B cell (primary cell): ENCODE measurements at regions not wholly inside any gene's neighbourhood (a gene's known extent, or its start where the extent isn't known, plus 50 kb on each side); places are given as distances from the start of the nearest gene placed in this dataset.

ENCODE experiments used
- ATAC-seq: fragments of 200-7000 bp; cut with Tn5 transposase; one replicate; pipeline ENCODE4 v1.10.0; 2021; ENCODE audit warnings: low read depth, mild to moderate bottlenecking, moderate number of reproducible peaks, moderate library complexity
- CTCF ChIA-PET: fragments of 350-600 bp; sonication (Branson Sonifier 250); formaldehyde crosslinking; loops from one replicate; lab custom pipeline; 2021; ENCODE audit warnings: antibody characterized with exemption, inconsistent platforms; lab: Charles Lee
- POLR2A ChIA-PET: fragments of 350-600 bp; sonication (Branson Sonifier 250); formaldehyde crosslinking; loops from one replicate; lab custom pipeline; 2021; ENCODE audit warnings: antibody characterized with exemption; lab: Charles Lee
- DNase-seq: peaks from one replicate; pipeline ENCODE4 v3.0.0; 2013
- H2AFZ ChIP-seq: 2 replicates; pipeline ENCODE4 v1.6.1; 2012; ENCODE audit warnings: mild to moderate bottlenecking, low read depth, low read length; ENCODE audit not compliant: insufficient read depth, poor library complexity, severe bottlenecking
- H3K27ac ChIP-seq, 2 donors: 1 replicate in 1 of 2; 2 replicates in 1 of 2; pipeline ENCODE4 v1.5.1; 2012 to 2013; ENCODE audit warnings: low read length in 2 of 2, mild to moderate bottlenecking in 2 of 2, moderate library complexity in 1 of 2
- H3K27me3 ChIP-seq, 4 experiments: fragments of 200-600 bp in 1 of 4; sonication (generic) in 1 of 4; replicated peaks in 1 of 4; 1 replicate in 2 of 4; 2 replicates in 2 of 4; pipeline versions ENCODE4 v1.6.1 to v1.7.0; 2013 to 2016; ENCODE audit warnings: low read length in 3 of 4, mild to moderate bottlenecking in 2 of 4, mixed read lengths in 1 of 4, moderate library complexity in 1 of 4; ENCODE audit not compliant: insufficient read depth in 4 of 4, control insufficient read depth in 3 of 4; ENCODE audit errors: control extremely low read depth in 1 of 4
- H3K36me3 ChIP-seq, 2 experiments: replicated peaks in 1 of 2; 1 replicate in 1 of 2; 2 replicates in 1 of 2; pipeline versions ENCODE4 v1.6.1 to v1.7.1; 2013; ENCODE audit warnings: low read length in 1 of 2; ENCODE audit not compliant: insufficient read depth in 2 of 2, control insufficient read depth in 1 of 2; ENCODE audit errors: control extremely low read depth in 1 of 2, extremely low read depth in 1 of 2
- H3K4me1 ChIP-seq, 2 donors: fragments of 200-600 bp in 1 of 2; sonication (generic) in 1 of 2; 1 replicate in 1 of 2; 2 replicates in 1 of 2; pipeline versions ENCODE4 v1.5.1 to v1.6.1; 2013 to 2017; ENCODE audit warnings: low read length in 2 of 2; ENCODE audit not compliant: control insufficient read depth in 2 of 2, insufficient read depth in 2 of 2
- H3K4me2 ChIP-seq: replicated peaks from 2 replicates; pipeline ENCODE3; 2012; ENCODE audit warnings: mild to moderate bottlenecking, low read depth, low read length; ENCODE audit not compliant: poor library complexity, severe bottlenecking
- H3K4me3 ChIP-seq, 5 experiments: fragments of 200-600 bp in 1 of 5; sonication (generic) in 1 of 5; 1 replicate in 3 of 5; 2 replicates in 2 of 5; pipeline versions ENCODE4 v1.5.1 to v1.7.0; 2011 to 2016; ENCODE audit warnings: low read length in 4 of 5, mild to moderate bottlenecking in 4 of 5, low read depth in 2 of 5, control low read depth in 1 of 5, moderate library complexity in 1 of 5; ENCODE audit not compliant: insufficient read depth in 1 of 5; ENCODE audit errors: control extremely low read depth in 1 of 5, extremely low read depth in 1 of 5
- H3K79me2 ChIP-seq: fragments of 200-600 bp; sonication (generic); one replicate; pipeline ENCODE4 v1.6.0; 2016; ENCODE audit warnings: low read length; ENCODE audit not compliant: control insufficient read depth, insufficient read depth
- H3K9ac ChIP-seq: fragments of 200-600 bp; sonication (generic); 2 replicates; pipeline ENCODE4 v1.6.1; 2017; ENCODE audit warnings: mild to moderate bottlenecking, low read length, moderate library complexity
- H3K9me3 ChIP-seq, 3 donors: one replicate each; pipeline versions ENCODE4 v1.6.1 to v1.7.1; 2013; ENCODE audit warnings: low read length in 2 of 3; ENCODE audit not compliant: control insufficient read depth in 2 of 3, insufficient read depth in 1 of 3; ENCODE audit errors: control extremely low read depth in 1 of 3
- H4K20me1 ChIP-seq: 2 replicates; pipeline ENCODE4 v1.6.0; 2012; ENCODE audit warnings: mild to moderate bottlenecking, low read length; ENCODE audit not compliant: insufficient read depth, control insufficient read depth, poor library complexity, severe bottlenecking
- H3K27ac Mint-ChIP-seq: one replicate; pipeline ENCODE4 v1.8.0; 2021; ENCODE audit warnings: mixed read lengths
- H3K27me3 Mint-ChIP-seq: one replicate; pipeline ENCODE4 v1.8.0; 2021; ENCODE audit warnings: mixed read lengths
- H3K4me1 Mint-ChIP-seq: one replicate; pipeline ENCODE4 v1.8.0; 2021; ENCODE audit warnings: mixed read lengths
- H3K4me3 Mint-ChIP-seq: one replicate; pipeline ENCODE4 v1.8.0; 2021; ENCODE audit warnings: mixed read lengths
- H3K9me3 Mint-ChIP-seq: one replicate; pipeline ENCODE4 v1.8.0; 2022; ENCODE audit warnings: mixed read lengths; ENCODE audit not compliant: insufficient read depth
- EZH2 ChIP-seq: IDR thresholded peaks from 2 replicates; pipeline ENCODE4 v1.6.1; 2012; ENCODE audit warnings: borderline replicate concordance, low read depth, mild to moderate bottlenecking, moderate library complexity, low read length; ENCODE audit not compliant: insufficient read depth, poor library complexity, severe bottlenecking
- WGBS: methylation state at CpG from one replicate; pipeline ENCODE4 v1.1.5; 2013; ENCODE audit warnings: missing lambda C conversion rate; ENCODE audit not compliant: insufficient coverage; 5-methylcytosine and 5-hydroxymethylcytosine counted together
- intact Hi-C: fragments of 100-400 bp; cut with micrococcal nuclease; formaldehyde crosslinking; loops from one replicate; pipeline ENCODE4 v1.10.0; 2022
- TF ChIP-seq, protein P1 (sequence below): fragments of 200-600 bp; IDR thresholded peaks from one replicate; pipeline ENCODE4 v1.8.0; 2022; ENCODE audit warnings: antibody characterized with exemption, mild to moderate bottlenecking

GRCh38 chr4:20456407-20456806 is 204.7 kb downstream of the SLIT2 start:
- no peaks in the 10 kb centered on the region for H3K4me1 ChIP-seq
- DNase-seq (no peak), ATAC-seq (no peak)
- H3K9me3 ChIP-seq: no peaks in the 10 kb centered on the region
- Mint-ChIP-seq H3K9me3 (no peaks in the 10 kb centered on the region), H3K4me3 (no peak overlapping the region), H3K27me3 (no peaks in the 10 kb centered on the region), H3K4me1 (no peaks in the 10 kb centered on the region), H3K27ac (no peak overlapping the region)
- H3K79me2 ChIP-seq: no peaks in the 10 kb centered on the region
- no peak overlapping the region for H2AFZ ChIP-seq
- TF ChIP-seq EZH2: no peak
- TF ChIP-seq, protein P1, sequence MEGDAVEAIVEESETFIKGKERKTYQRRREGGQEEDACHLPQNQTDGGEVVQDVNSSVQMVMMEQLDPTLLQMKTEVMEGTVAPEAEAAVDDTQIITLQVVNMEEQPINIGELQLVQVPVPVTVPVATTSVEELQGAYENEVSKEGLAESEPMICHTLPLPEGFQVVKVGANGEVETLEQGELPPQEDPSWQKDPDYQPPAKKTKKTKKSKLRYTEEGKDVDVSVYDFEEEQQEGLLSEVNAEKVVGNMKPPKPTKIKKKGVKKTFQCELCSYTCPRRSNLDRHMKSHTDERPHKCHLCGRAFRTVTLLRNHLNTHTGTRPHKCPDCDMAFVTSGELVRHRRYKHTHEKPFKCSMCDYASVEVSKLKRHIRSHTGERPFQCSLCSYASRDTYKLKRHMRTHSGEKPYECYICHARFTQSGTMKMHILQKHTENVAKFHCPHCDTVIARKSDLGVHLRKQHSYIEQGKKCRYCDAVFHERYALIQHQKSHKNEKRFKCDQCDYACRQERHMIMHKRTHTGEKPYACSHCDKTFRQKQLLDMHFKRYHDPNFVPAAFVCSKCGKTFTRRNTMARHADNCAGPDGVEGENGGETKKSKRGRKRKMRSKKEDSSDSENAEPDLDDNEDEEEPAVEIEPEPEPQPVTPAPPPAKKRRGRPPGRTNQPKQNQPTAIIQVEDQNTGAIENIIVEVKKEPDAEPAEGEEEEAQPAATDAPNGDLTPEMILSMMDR: no peak
- intact Hi-C loops: no loop called here
- no peaks in the 10 kb centered on the region for H4K20me1 ChIP-seq
- H3K36me3 ChIP-seq: no peaks in the 10 kb centered on the region
- no peak overlapping the region for H3K4me2 ChIP-seq
- ChIA-PET POLR2A (no interaction called here), CTCF (no interaction called here)
- H3K27ac ChIP-seq: no peak overlapping the region
- H3K4me3 ChIP-seq: no peak overlapping the region
- no peak overlapping the region for H3K9ac ChIP-seq
- H3K27me3 ChIP-seq: no peaks in the 10 kb centered on the region

GRCh38 chr4:20462426-20463175 is 210.9 kb downstream of the SLIT2 start:
- no peaks in the 10 kb centered on the region for H3K27me3 Mint-ChIP-seq
- Histone ChIP-seq H3K36me3 (no peaks in the 10 kb centered on the region), H3K27me3 (no peaks in the 10 kb centered on the region), H3K79me2 (no peaks in the 10 kb centered on the region), H3K4me2 (no peak overlapping the region), H3K4me1 (no peaks in the 10 kb centered on the region), H3K27ac (no peak overlapping the region), H2AFZ (no peak overlapping the region), H3K9me3 (no peaks in the 10 kb centered on the region), H3K9ac (no peak overlapping the region), H4K20me1 (no peaks in the 10 kb centered on the region), H3K4me3 (no peak overlapping the region)
- DNase-seq (no peak), ATAC-seq (no peak)
- 94% methylated on average over 1 of the region's 4 CpGs for WGBS
- H3K4me1 Mint-ChIP-seq: no peaks in the 10 kb centered on the region
- TF ChIP-seq, protein P1: no peak
- TF ChIP-seq EZH2: no peak
- intact Hi-C loops: no loop called here
- ChIA-PET POLR2A (no interaction called here), CTCF (no interaction called here)
- H3K4me3 Mint-ChIP-seq: no peak overlapping the region
- H3K27ac Mint-ChIP-seq: no peak overlapping the region
- no peaks in the 10 kb centered on the region for H3K9me3 Mint-ChIP-seq
